ENCODE measurements at regions not wholly inside any gene's neighbourhood (a gene's known extent, or its start where the extent isn't known, plus 50 kb on each side); places are given as distances from the start of the nearest gene placed in this dataset.

- DNase-seq: no peak
- H3K9ac ChIP-seq (ENCODE audit: insufficient read depth in 1 of 2, low read length in 2 of 2): no peak overlapping the region
Observed at GRCh38 chr5:154663424-154663823, 91.8 kb upstream of the LARP1 start.

GRCh38 chr5:154654486-154655371 is 100.4 kb upstream of the LARP1 start:
- H3K36me3 ChIP-seq (ENCODE audit: control insufficient read depth in 4 of 4, insufficient read depth in 4 of 4, low read length in 4 of 4): no peaks in the 10 kb centered on the region
- no peak overlapping the region for H3K4me3 ChIP-seq
- no peaks in the 10 kb centered on the region for H3K27me3 ChIP-seq (ENCODE audit: control insufficient read depth in 3 of 3, insufficient read depth in 3 of 3, low read length in 2 of 3)
- TF ChIP-seq CTCF (IDR thresholded peaks at IDR 0.05; ENCODE audit: control extremely low read depth, extremely low read depth): no peak
- peak overlapping the region in 1 of 2 donors; percentile 26 for H3K27ac ChIP-seq (ENCODE audit: low read depth in 1 of 2, low read length in 1 of 2)
- no peak for ATAC-seq (ENCODE audit: insufficient read depth, low FRiP score)
- 43 to 47% methylated on average over 13 of the region's 13 CpGs for WGBS, 2 donors
- no peaks in the 10 kb centered on the region for H3K9me3 ChIP-seq (ENCODE audit: control insufficient read depth in 4 of 4, insufficient read depth in 3 of 4, low read length in 3 of 4)
- peak overlapping the region in 1 of 2 donors; percentile 46 for H3K9ac ChIP-seq (ENCODE audit: insufficient read depth in 1 of 2, low read length in 2 of 2)
- peak; percentile 20 to 78 (median 56) for DNase-seq
- H3K4me1 ChIP-seq (ENCODE audit: control insufficient read depth in 5 of 5, insufficient read depth in 5 of 5, low read length in 5 of 5): peaks cover 0 to 15% (median 3%) of the 10 kb centered on the region in 5 donors

More at GRCh38 chr5:154663424-154663823, 91.8 kb upstream of the LARP1 start:
- 71 to 100% methylated on average over 3 of the region's 3 CpGs for WGBS, 2 donors
- peaks cover 0 to 15% (median 2%) of the 10 kb centered on the region in 4 donors for H3K9me3 ChIP-seq (ENCODE audit: control insufficient read depth in 4 of 4, insufficient read depth in 3 of 4, low read length in 3 of 4)
- H3K27ac ChIP-seq (ENCODE audit: low read depth in 1 of 2, low read length in 1 of 2): no peak overlapping the region
- no peak overlapping the region for H3K4me3 ChIP-seq
- ATAC-seq (ENCODE audit: insufficient read depth, low FRiP score): no peak
- H3K4me1 ChIP-seq (ENCODE audit: control insufficient read depth in 5 of 5, insufficient read depth in 5 of 5, low read length in 5 of 5): no peaks in the 10 kb centered on the region
- no peak for TF ChIP-seq CTCF (IDR thresholded peaks at IDR 0.05; ENCODE audit: control extremely low read depth, extremely low read depth)
- no peaks in the 10 kb centered on the region for H3K36me3 ChIP-seq (ENCODE audit: control insufficient read depth in 4 of 4, insufficient read depth in 4 of 4, low read length in 4 of 4)
- H3K27me3 ChIP-seq (ENCODE audit: control insufficient read depth in 3 of 3, insufficient read depth in 3 of 3, low read length in 2 of 3): no peaks in the 10 kb centered on the region

- no peak for TF ChIP-seq CTCF (IDR thresholded peaks at IDR 0.05; ENCODE audit: control extremely low read depth, extremely low read depth)
- H3K9ac ChIP-seq (ENCODE audit: insufficient read depth in 1 of 2, low read length in 2 of 2): peak overlapping the region in 1 of 2 donors; percentile 46
- DNase-seq (peak; percentile 16 to 35 (median 33)), ATAC-seq (ENCODE audit: insufficient read depth, low FRiP score) (no peak)
- H3K36me3 ChIP-seq (ENCODE audit: control insufficient read depth in 4 of 4, insufficient read depth in 4 of 4, low read length in 4 of 4): no peaks in the 10 kb centered on the region
- no peaks in the 10 kb centered on the region for H3K27me3 ChIP-seq (ENCODE audit: control insufficient read depth in 3 of 3, insufficient read depth in 3 of 3, low read length in 2 of 3)
- H3K27ac ChIP-seq (ENCODE audit: low read depth in 1 of 2, low read length in 1 of 2): no peak overlapping the region
- no peaks in the 10 kb centered on the region for H3K9me3 ChIP-seq (ENCODE audit: control insufficient read depth in 4 of 4, insufficient read depth in 3 of 4, low read length in 3 of 4)
- H3K4me3 ChIP-seq: no peak overlapping the region
- WGBS, 2 donors: 32 to 36% methylated on average over 4 of the region's 4 CpGs
- H3K4me1 ChIP-seq (ENCODE audit: control insufficient read depth in 5 of 5, insufficient read depth in 5 of 5, low read length in 5 of 5): peaks cover 0 to 15% (median 3%) of the 10 kb centered on the region in 5 donors
Observed at GRCh38 chr5:154653764-154654485, 101.3 kb upstream of the LARP1 start.
